Erythroblast (primary cell): ENCODE measurements at regions not wholly inside any gene's neighbourhood (a gene's known extent, or its start where the extent isn't known, plus 50 kb on each side); places are given as distances from the start of the nearest gene placed in this dataset.
A peak's percentile ranks its signal among the peaks of the same experiment; 100 is the strongest.

Experiments
- DNase-seq, 2 experiments: peaks; one replicate each; lab custom pipeline; 2025; lab: John Stamatoyannopoulos, UW
- GATA1 ChIP-seq: IDR thresholded peaks from 2 replicates; pipeline ENCODE4 v1.6.1; 2011; ENCODE audit warnings: low read depth, mild to moderate bottlenecking, control low read depth, low read length, moderate library complexity
- POLR2A ChIP-seq: IDR thresholded peaks from 2 replicates; pipeline ENCODE4 v1.6.1; 2011; ENCODE audit warnings: mild to moderate bottlenecking, low read length

GRCh38 chr18:39521164-39521563, 1955.6 kb upstream of the CELF4 start:
- no peak for DNase-seq
- no peak for TF ChIP-seq POLR2A
- no peak for TF ChIP-seq GATA1

GRCh38 chr18:39519741-39520140, 1954.1 kb upstream of the CELF4 start:
- DNase-seq, result no peak
- TF ChIP-seq GATA1 (no peak), POLR2A (no peak)

- no peak for DNase-seq
Observed at GRCh38 chr18:39515299-39515698, 1949.7 kb upstream of the CELF4 start.

GRCh38 chr18:39513186-39513585, 1947.6 kb upstream of the CELF4 start:
- no peak for DNase-seq
- TF ChIP-seq POLR2A (no peak), GATA1 (no peak)

More at GRCh38 chr18:39515299-39515698, 1949.7 kb upstream of the CELF4 start:
- TF ChIP-seq POLR2A, result no peak
- TF ChIP-seq GATA1, result no peak

- TF ChIP-seq POLR2A (no peak), GATA1 (no peak)
- no peak for DNase-seq
Observed at GRCh38 chr18:39506581-39507330, 1941.2 kb upstream of the CELF4 start.

- no peak for TF ChIP-seq GATA1
- no peak for TF ChIP-seq POLR2A
- no peak for DNase-seq
Observed at GRCh38 chr18:39500306-39500705, 1934.7 kb upstream of the CELF4 start.

GRCh38 chr18:39497821-39498220, 1932.2 kb upstream of the CELF4 start:
- no peak for DNase-seq
- TF ChIP-seq GATA1 (no peak), POLR2A (no peak)

GRCh38 chr18:39496986-39497385, 1931.4 kb upstream of the CELF4 start:
- DNase-seq, result no peak
- TF ChIP-seq GATA1, result no peak
- TF ChIP-seq POLR2A, result no peak

- DNase-seq, result peak; percentile 8 to 37
- TF ChIP-seq GATA1 (no peak), POLR2A (no peak)
Observed at GRCh38 chr18:39494211-39494896, 1928.8 kb upstream of the CELF4 start.

GRCh38 chr18:39491408-39491807, 1925.8 kb upstream of the CELF4 start:
- no peak for DNase-seq
- TF ChIP-seq GATA1 (no peak), POLR2A (no peak)

- DNase-seq, result no peak
- TF ChIP-seq GATA1, result no peak
- TF ChIP-seq POLR2A, result no peak
Observed at GRCh38 chr18:39489431-39489830, 1923.8 kb upstream of the CELF4 start.

- no peak for DNase-seq
- TF ChIP-seq GATA1 (no peak), POLR2A (no peak)
Observed at GRCh38 chr18:39487932-39488331, 1922.3 kb upstream of the CELF4 start.

GRCh38 chr18:39486268-39486667, 1920.7 kb upstream of the CELF4 start:
- no peak for DNase-seq
- no peak for TF ChIP-seq GATA1
- TF ChIP-seq POLR2A, result no peak

GRCh38 chr18:39485696-39486095, 1920.1 kb upstream of the CELF4 start:
- no peak for TF ChIP-seq POLR2A
- no peak for TF ChIP-seq GATA1
- no peak for DNase-seq
